ENCODE measurements at regions not wholly inside any gene's neighbourhood (a gene's known extent, or its start where the extent isn't known, plus 50 kb on each side); places are given as distances from the start of the nearest gene placed in this dataset.

DNA sequence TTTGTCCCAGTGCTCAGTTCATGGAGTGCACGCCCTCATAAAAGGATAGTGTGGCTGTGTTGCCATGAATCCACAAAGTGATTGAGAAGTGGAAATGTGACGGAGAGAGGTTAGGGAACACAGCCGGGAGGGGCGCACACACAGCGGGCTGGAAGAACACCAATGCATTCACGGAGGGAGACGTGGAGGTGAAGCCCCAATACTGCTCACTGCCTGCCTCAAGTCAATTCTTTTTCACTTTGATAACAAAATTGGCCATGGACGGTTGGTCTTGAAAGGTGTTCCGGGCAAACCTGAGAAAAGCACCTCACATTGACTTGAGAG lies 424.1 kb downstream of the MED10 start:
- TF ChIP-seq, protein P1, sequence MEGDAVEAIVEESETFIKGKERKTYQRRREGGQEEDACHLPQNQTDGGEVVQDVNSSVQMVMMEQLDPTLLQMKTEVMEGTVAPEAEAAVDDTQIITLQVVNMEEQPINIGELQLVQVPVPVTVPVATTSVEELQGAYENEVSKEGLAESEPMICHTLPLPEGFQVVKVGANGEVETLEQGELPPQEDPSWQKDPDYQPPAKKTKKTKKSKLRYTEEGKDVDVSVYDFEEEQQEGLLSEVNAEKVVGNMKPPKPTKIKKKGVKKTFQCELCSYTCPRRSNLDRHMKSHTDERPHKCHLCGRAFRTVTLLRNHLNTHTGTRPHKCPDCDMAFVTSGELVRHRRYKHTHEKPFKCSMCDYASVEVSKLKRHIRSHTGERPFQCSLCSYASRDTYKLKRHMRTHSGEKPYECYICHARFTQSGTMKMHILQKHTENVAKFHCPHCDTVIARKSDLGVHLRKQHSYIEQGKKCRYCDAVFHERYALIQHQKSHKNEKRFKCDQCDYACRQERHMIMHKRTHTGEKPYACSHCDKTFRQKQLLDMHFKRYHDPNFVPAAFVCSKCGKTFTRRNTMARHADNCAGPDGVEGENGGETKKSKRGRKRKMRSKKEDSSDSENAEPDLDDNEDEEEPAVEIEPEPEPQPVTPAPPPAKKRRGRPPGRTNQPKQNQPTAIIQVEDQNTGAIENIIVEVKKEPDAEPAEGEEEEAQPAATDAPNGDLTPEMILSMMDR (IDR thresholded peaks at IDR 0.05; ENCODE audit: poor library complexity, severe bottlenecking): no peak
- no peak for TF ChIP-seq POLR2AphosphoS5 (IDR thresholded peaks at IDR 0.05)
- no peak for TF ChIP-seq SMC3 (conservative IDR thresholded peaks at IDR 0.05; ENCODE audit: poor library complexity)
- no peak for TF ChIP-seq EP300 (conservative IDR thresholded peaks at IDR 0.05; ENCODE audit: poor library complexity, severe bottlenecking)
- TF ChIP-seq MXI1 (conservative IDR thresholded peaks at IDR 0.05; ENCODE audit: poor library complexity, severe bottlenecking): no peak
- TF ChIP-seq, protein P2, sequence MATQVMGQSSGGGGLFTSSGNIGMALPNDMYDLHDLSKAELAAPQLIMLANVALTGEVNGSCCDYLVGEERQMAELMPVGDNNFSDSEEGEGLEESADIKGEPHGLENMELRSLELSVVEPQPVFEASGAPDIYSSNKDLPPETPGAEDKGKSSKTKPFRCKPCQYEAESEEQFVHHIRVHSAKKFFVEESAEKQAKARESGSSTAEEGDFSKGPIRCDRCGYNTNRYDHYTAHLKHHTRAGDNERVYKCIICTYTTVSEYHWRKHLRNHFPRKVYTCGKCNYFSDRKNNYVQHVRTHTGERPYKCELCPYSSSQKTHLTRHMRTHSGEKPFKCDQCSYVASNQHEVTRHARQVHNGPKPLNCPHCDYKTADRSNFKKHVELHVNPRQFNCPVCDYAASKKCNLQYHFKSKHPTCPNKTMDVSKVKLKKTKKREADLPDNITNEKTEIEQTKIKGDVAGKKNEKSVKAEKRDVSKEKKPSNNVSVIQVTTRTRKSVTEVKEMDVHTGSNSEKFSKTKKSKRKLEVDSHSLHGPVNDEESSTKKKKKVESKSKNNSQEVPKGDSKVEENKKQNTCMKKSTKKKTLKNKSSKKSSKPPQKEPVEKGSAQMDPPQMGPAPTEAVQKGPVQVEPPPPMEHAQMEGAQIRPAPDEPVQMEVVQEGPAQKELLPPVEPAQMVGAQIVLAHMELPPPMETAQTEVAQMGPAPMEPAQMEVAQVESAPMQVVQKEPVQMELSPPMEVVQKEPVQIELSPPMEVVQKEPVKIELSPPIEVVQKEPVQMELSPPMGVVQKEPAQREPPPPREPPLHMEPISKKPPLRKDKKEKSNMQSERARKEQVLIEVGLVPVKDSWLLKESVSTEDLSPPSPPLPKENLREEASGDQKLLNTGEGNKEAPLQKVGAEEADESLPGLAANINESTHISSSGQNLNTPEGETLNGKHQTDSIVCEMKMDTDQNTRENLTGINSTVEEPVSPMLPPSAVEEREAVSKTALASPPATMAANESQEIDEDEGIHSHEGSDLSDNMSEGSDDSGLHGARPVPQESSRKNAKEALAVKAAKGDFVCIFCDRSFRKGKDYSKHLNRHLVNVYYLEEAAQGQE (IDR thresholded peaks at IDR 0.05; ENCODE audit: borderline replicate concordance): no peak
- TF ChIP-seq EZH2 (IDR thresholded peaks at IDR 0.05; ENCODE audit: borderline replicate concordance, insufficient read depth, low read length, poor library complexity, severe bottlenecking): no peak
- no peak for TF ChIP-seq TAF1 (IDR thresholded peaks at IDR 0.05; ENCODE audit: low read depth)
- TF ChIP-seq RAD21 (conservative IDR thresholded peaks at IDR 0.05): no peak

Data from neural cell (in vitro differentiated cells).